Prostate gland (tissue), 2 donors: ENCODE measurements at regions not wholly inside any gene's neighbourhood (a gene's known extent, or its start where the extent isn't known, plus 50 kb on each side); places are given as distances from the start of the nearest gene placed in this dataset.

Experiments used
- POLR2A ChIP-seq: fragments of 450-650 bp; IDR thresholded peaks from one replicate; pipeline ENCODE4 v1.6.1; 2016; ENCODE audit warnings: antibody characterized with exemption, mild to moderate bottlenecking
- POLR2AphosphoS5 ChIP-seq: sonication (generic); formaldehyde crosslinking; IDR thresholded peaks from one replicate; pipeline ENCODE4 v1.6.1; 2017; ENCODE audit warnings: antibody characterized with exemption
- TF ChIP-seq, protein P1 (sequence below), 4 experiments: fragments of 200-600 bp in 2 of 4; fragments of 450-650 bp in 2 of 4; sonication (generic) in 2 of 4; IDR thresholded peaks; 1 replicate in 3 of 4; 2 replicates in 1 of 4; pipeline ENCODE4 v1.5.1; 2016 to 2019; ENCODE audit warnings: antibody characterized with exemption in 4 of 4, mild to moderate bottlenecking in 2 of 4, moderate library complexity in 2 of 4

DNA sequence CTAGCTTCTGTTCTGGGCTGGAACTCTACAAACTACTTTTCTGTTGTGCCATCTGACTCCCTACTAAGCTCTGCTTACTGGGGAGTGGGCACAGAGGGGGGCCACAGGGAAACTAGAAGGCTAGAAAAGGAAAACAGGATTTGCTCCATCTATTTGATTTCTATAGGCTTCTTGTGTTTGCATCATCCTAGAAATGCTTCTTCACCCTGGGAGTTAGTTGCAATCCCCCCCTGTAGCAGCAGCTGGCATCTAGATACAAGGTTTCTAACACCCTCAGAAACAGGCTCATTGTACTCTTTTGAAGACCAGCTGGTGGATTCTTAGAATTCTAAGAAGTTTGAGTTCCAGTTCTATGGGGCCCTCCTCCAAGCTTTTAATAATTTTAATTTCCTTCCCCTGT is 213.4 kb downstream of the TMA16 start:
- TF ChIP-seq, protein P1, sequence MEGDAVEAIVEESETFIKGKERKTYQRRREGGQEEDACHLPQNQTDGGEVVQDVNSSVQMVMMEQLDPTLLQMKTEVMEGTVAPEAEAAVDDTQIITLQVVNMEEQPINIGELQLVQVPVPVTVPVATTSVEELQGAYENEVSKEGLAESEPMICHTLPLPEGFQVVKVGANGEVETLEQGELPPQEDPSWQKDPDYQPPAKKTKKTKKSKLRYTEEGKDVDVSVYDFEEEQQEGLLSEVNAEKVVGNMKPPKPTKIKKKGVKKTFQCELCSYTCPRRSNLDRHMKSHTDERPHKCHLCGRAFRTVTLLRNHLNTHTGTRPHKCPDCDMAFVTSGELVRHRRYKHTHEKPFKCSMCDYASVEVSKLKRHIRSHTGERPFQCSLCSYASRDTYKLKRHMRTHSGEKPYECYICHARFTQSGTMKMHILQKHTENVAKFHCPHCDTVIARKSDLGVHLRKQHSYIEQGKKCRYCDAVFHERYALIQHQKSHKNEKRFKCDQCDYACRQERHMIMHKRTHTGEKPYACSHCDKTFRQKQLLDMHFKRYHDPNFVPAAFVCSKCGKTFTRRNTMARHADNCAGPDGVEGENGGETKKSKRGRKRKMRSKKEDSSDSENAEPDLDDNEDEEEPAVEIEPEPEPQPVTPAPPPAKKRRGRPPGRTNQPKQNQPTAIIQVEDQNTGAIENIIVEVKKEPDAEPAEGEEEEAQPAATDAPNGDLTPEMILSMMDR (IDR thresholded peaks at IDR 0.05): no peak
- TF ChIP-seq POLR2A: no peak
- TF ChIP-seq POLR2AphosphoS5: no peak
